ENCODE measurements at regions not wholly inside any gene's neighbourhood (a gene's known extent, or its start where the extent isn't known, plus 50 kb on each side); places are given as distances from the start of the nearest gene placed in this dataset.

GRCh38 chr2:57902578-57902977, 144.0 kb upstream of the VRK2 start:
- no peak for TF ChIP-seq CTCF (IDR thresholded peaks at IDR 0.05)
- TF ChIP-seq POLR2A (IDR thresholded peaks at IDR 0.05), result no peak
